ENCODE measurements at regions not wholly inside any gene's neighbourhood (a gene's known extent, or its start where the extent isn't known, plus 50 kb on each side); places are given as distances from the start of the nearest gene placed in this dataset.

- H3K4me1 ChIP-seq (ENCODE audit: low read depth, poor library complexity, severe bottlenecking) = no peaks in the 10 kb centered on the region
- H3K79me2 ChIP-seq (ENCODE audit: insufficient read depth, low read depth) = no peaks in the 10 kb centered on the region
- no peaks in the 10 kb centered on the region for H3K27me3 ChIP-seq (ENCODE audit: insufficient read depth, low read depth)
- no peak for TF ChIP-seq CTCF (conservative IDR thresholded peaks at IDR 0.05; ENCODE audit: low read depth, low read length)
- H3K9ac ChIP-seq = no peak overlapping the region
- no peak overlapping the region for H3K4me2 ChIP-seq
- H2AFZ ChIP-seq (ENCODE audit: low read depth) = no peak overlapping the region
- no peaks in the 10 kb centered on the region for H3K36me3 ChIP-seq (ENCODE audit: insufficient read depth)
- H3K27ac ChIP-seq = no peak overlapping the region
- no peaks in the 10 kb centered on the region for H4K20me1 ChIP-seq (ENCODE audit: insufficient read depth)
- H3K4me3 ChIP-seq (IDR thresholded peaks at IDR 0.05; ENCODE audit: insufficient read depth, low read depth, low read length) = no peak overlapping the region
Observed at GRCh38 chr15:23912191-23912590, 225.1 kb upstream of the NDN start.

- Histone ChIP-seq H3K9ac (no peak overlapping the region), H3K36me3 (ENCODE audit: insufficient read depth) (no peaks in the 10 kb centered on the region), H3K27me3 (ENCODE audit: insufficient read depth, low read depth) (no peaks in the 10 kb centered on the region), H3K27ac (no peak overlapping the region), H2AFZ (ENCODE audit: low read depth) (no peak overlapping the region), H3K79me2 (ENCODE audit: insufficient read depth, low read depth) (no peaks in the 10 kb centered on the region), H3K4me3 (IDR thresholded peaks at IDR 0.05; ENCODE audit: insufficient read depth, low read depth, low read length) (no peak overlapping the region), H3K4me2 (no peak overlapping the region), H3K4me1 (ENCODE audit: low read depth, poor library complexity, severe bottlenecking) (no peaks in the 10 kb centered on the region), H4K20me1 (ENCODE audit: insufficient read depth) (no peaks in the 10 kb centered on the region)
- TF ChIP-seq CTCF (conservative IDR thresholded peaks at IDR 0.05; ENCODE audit: low read depth, low read length) = no peak
Observed at GRCh38 chr15:23913081-23913480, 226.0 kb upstream of the NDN start.

- Histone ChIP-seq H3K4me3 (IDR thresholded peaks at IDR 0.05; ENCODE audit: insufficient read depth, low read depth, low read length) (no peak overlapping the region), H4K20me1 (ENCODE audit: insufficient read depth) (no peaks in the 10 kb centered on the region)
Observed at GRCh38 chr15:23913635-23914034, 226.5 kb upstream of the NDN start.

GRCh38 chr15:23924686-23925085 is 237.6 kb upstream of the NDN start:
- H2AFZ ChIP-seq (ENCODE audit: low read depth) = no peak overlapping the region
- no peaks in the 10 kb centered on the region for H3K27me3 ChIP-seq (ENCODE audit: insufficient read depth, low read depth)
- H3K9ac ChIP-seq = no peak overlapping the region
- H3K4me2 ChIP-seq = no peak overlapping the region
- H3K27ac ChIP-seq = no peak overlapping the region
- H4K20me1 ChIP-seq (ENCODE audit: insufficient read depth) = no peaks in the 10 kb centered on the region
- no peak overlapping the region for H3K4me3 ChIP-seq (IDR thresholded peaks at IDR 0.05; ENCODE audit: insufficient read depth, low read depth, low read length)
- H3K79me2 ChIP-seq (ENCODE audit: insufficient read depth, low read depth) = no peaks in the 10 kb centered on the region
- no peak for TF ChIP-seq CTCF (conservative IDR thresholded peaks at IDR 0.05; ENCODE audit: low read depth, low read length)
- no peaks in the 10 kb centered on the region for H3K4me1 ChIP-seq (ENCODE audit: low read depth, poor library complexity, severe bottlenecking)
- H3K36me3 ChIP-seq (ENCODE audit: insufficient read depth) = no peaks in the 10 kb centered on the region

More at GRCh38 chr15:23913635-23914034, 226.5 kb upstream of the NDN start:
- no peaks in the 10 kb centered on the region for H3K4me1 ChIP-seq (ENCODE audit: low read depth, poor library complexity, severe bottlenecking)
- no peaks in the 10 kb centered on the region for H3K27me3 ChIP-seq (ENCODE audit: insufficient read depth, low read depth)
- H3K36me3 ChIP-seq (ENCODE audit: insufficient read depth) = no peaks in the 10 kb centered on the region
- H2AFZ ChIP-seq (ENCODE audit: low read depth) = no peak overlapping the region
- no peak for TF ChIP-seq CTCF (conservative IDR thresholded peaks at IDR 0.05; ENCODE audit: low read depth, low read length)
- no peaks in the 10 kb centered on the region for H3K79me2 ChIP-seq (ENCODE audit: insufficient read depth, low read depth)
- no peak overlapping the region for H3K27ac ChIP-seq
- no peak overlapping the region for H3K4me2 ChIP-seq
- no peak overlapping the region for H3K9ac ChIP-seq

All from KMS-11 (cell line).